Breast epithelium (tissue), 3 donors: ENCODE measurements at regions not wholly inside any gene's neighbourhood (a gene's known extent, or its start where the extent isn't known, plus 50 kb on each side); places are given as distances from the start of the nearest gene placed in this dataset.

Source experiments
- CTCF ChIP-seq, 3 donors: fragments of 450-650 bp; IDR thresholded peaks; one replicate each; pipeline ENCODE4 v1.5.1; 2016 to 2017; ENCODE audit warnings: antibody characterized with exemption in 3 of 3, mild to moderate bottlenecking in 3 of 3, moderate library complexity in 3 of 3
- POLR2A ChIP-seq: fragments of 450-650 bp; IDR thresholded peaks from one replicate; pipeline ENCODE4 v1.6.1; 2016; ENCODE audit warnings: antibody characterized with exemption, mild to moderate bottlenecking, moderate library complexity
- POLR2AphosphoS5 ChIP-seq, 3 donors: sonication (generic); formaldehyde crosslinking; IDR thresholded peaks; one replicate each; pipeline ENCODE4 v1.6.1; 2017; ENCODE audit warnings: antibody characterized with exemption in 3 of 3

- no peak for TF ChIP-seq POLR2A
- TF ChIP-seq CTCF (IDR thresholded peaks at IDR 0.05) = no peak
- no peak for TF ChIP-seq POLR2AphosphoS5 (IDR thresholded peaks at IDR 0.05)
Measured at GRCh38 chr16:88317613-88317965, 65.2 kb upstream of the ZNF469 start.
